Trophoblast cell (in vitro differentiated cells and primary cell): ENCODE measurements at regions not wholly inside any gene's neighbourhood (a gene's known extent, or its start where the extent isn't known, plus 50 kb on each side); places are given as distances from the start of the nearest gene placed in this dataset.

ENCODE experiments used
- DNase-seq, 2 donors: peaks; one replicate each; pipeline ENCODE4 v3.0.0-alpha.2; 2016
- H2AFZ ChIP-seq: 2 replicates; pipeline ENCODE4 v1.6.1; 2013; ENCODE audit warnings: low read length, moderate library complexity, mild to moderate bottlenecking; ENCODE audit not compliant: insufficient read depth, poor library complexity
- H2AK5ac ChIP-seq: 2 replicates; pipeline ENCODE4 v1.6.1; 2013; ENCODE audit warnings: mild to moderate bottlenecking, low read length
- H2BK120ac ChIP-seq: 2 replicates; pipeline ENCODE4 v1.6.1; 2013; ENCODE audit warnings: low read length, mild to moderate bottlenecking, moderate library complexity; ENCODE audit not compliant: insufficient read depth, poor library complexity
- H2BK12ac ChIP-seq: 2 replicates; pipeline ENCODE4 v1.6.1; 2013; ENCODE audit warnings: mild to moderate bottlenecking, low read length, moderate library complexity
- H2BK5ac ChIP-seq: 2 replicates; pipeline ENCODE4 v1.6.1; 2013; ENCODE audit warnings: low read length, low read depth, moderate library complexity, mild to moderate bottlenecking; ENCODE audit not compliant: poor library complexity
- H3K14ac ChIP-seq: 2 replicates; pipeline ENCODE4 v1.6.1; 2013; ENCODE audit warnings: mild to moderate bottlenecking, low read length
- H3K18ac ChIP-seq: 2 replicates; pipeline ENCODE4 v1.6.1; 2013; ENCODE audit warnings: mild to moderate bottlenecking, low read length
- H3K23ac ChIP-seq: 2 replicates; pipeline ENCODE4 v1.6.1; 2013; ENCODE audit warnings: low read length
- H3K27ac ChIP-seq: 2 replicates; pipeline ENCODE4 v1.5.1; 2013; ENCODE audit warnings: low read depth, mild to moderate bottlenecking, inconsistent platforms, low read length, moderate library complexity
- H3K27me3 ChIP-seq: 2 replicates; pipeline ENCODE4 v1.6.1; 2013; ENCODE audit warnings: inconsistent platforms, mild to moderate bottlenecking, low read length, moderate library complexity; ENCODE audit not compliant: insufficient read depth
- H3K36me3 ChIP-seq, 2 experiments: 1 replicate in 1 of 2; 2 replicates in 1 of 2; pipeline ENCODE4 v1.6.1; 2013; ENCODE audit warnings: low read length in 2 of 2, mild to moderate bottlenecking in 2 of 2, moderate library complexity in 1 of 2; ENCODE audit not compliant: insufficient read depth in 2 of 2, control insufficient read depth in 1 of 2
- H3K4ac ChIP-seq: 2 replicates; pipeline ENCODE4 v1.6.1; 2013; ENCODE audit warnings: low read depth, mild to moderate bottlenecking, low read length, moderate library complexity
- H3K4me1 ChIP-seq, 2 experiments: 1 replicate in 1 of 2; 2 replicates in 1 of 2; pipeline ENCODE4 v1.6.1; 2013; ENCODE audit warnings: low read length in 2 of 2, mild to moderate bottlenecking in 2 of 2, moderate library complexity in 1 of 2; ENCODE audit not compliant: insufficient read depth in 2 of 2, control insufficient read depth in 1 of 2
- H3K4me2 ChIP-seq: 2 replicates; pipeline ENCODE4 v1.6.1; 2013; ENCODE audit warnings: inconsistent platforms, mild to moderate bottlenecking, low read length, moderate library complexity
- H3K4me3 ChIP-seq: 2 replicates; pipeline ENCODE4 v1.5.1; 2013; ENCODE audit warnings: mild to moderate bottlenecking, low read depth, low read length, inconsistent platforms
- H3K79me1 ChIP-seq: one replicate; pipeline ENCODE4 v1.6.1; 2013; ENCODE audit warnings: low read length
- H3K79me2 ChIP-seq: 2 replicates; pipeline ENCODE4 v1.6.1; 2013; ENCODE audit warnings: low read length, mild to moderate bottlenecking; ENCODE audit not compliant: control insufficient read depth, insufficient read depth, poor library complexity
- H3K9ac ChIP-seq: 2 replicates; pipeline ENCODE4 v1.6.1; 2013; ENCODE audit warnings: mild to moderate bottlenecking, low read length
- H3K9me3 ChIP-seq: 2 replicates; pipeline ENCODE4 v1.6.1; 2013; ENCODE audit warnings: low read depth, mild to moderate bottlenecking, control low read depth, inconsistent platforms, low read length; ENCODE audit not compliant: insufficient read depth
- H4K12ac ChIP-seq: 2 replicates; pipeline ENCODE4 v1.6.1; 2013; ENCODE audit warnings: low read depth, mild to moderate bottlenecking, low read length, moderate library complexity
- H4K8ac ChIP-seq: 2 replicates; pipeline ENCODE4 v1.6.1; 2013; ENCODE audit warnings: low read depth, mild to moderate bottlenecking, low read length, moderate library complexity
- H4K91ac ChIP-seq: one replicate; pipeline ENCODE4 v1.6.1; 2013; ENCODE audit warnings: low read depth, mild to moderate bottlenecking, low read length, moderate library complexity
- WGBS: extraction: QIAGEN DNeasy Blood & Tissue Kit; methylation state at CpG from one replicate; pipeline ENCODE4 v1.1.7; 2013; ENCODE audit warnings: missing lambda C conversion rate; ENCODE audit not compliant: insufficient read length, insufficient coverage; ENCODE audit errors: extremely low coverage; 5-methylcytosine and 5-hydroxymethylcytosine counted together

DNA sequence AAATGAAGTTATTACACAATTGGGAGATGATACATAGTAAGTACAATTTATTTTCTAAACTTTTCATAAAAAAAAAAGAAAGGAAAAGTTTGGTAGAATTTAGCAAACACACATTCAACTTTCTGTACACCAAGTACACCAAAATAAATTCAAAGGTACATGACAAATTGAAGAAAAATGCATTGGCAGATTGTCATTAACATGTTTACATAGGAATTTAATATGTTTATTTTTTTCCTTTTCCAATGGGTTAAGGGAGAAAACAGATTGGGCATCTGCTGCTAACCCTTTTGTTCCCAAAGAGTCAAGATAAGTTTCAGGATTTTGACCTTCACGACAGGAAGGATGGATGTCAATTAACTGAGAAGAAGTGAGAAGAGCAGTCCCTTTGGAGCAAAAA lies 620.4 kb downstream of the XIRP2 start:
- H3K9me3 ChIP-seq: no peaks in the 10 kb centered on the region
- no peak overlapping the region for H2BK120ac ChIP-seq
- H3K4me3 ChIP-seq: no peak overlapping the region
- no peak overlapping the region for H3K18ac ChIP-seq
- DNase-seq: no peak
- no peak overlapping the region for H2BK5ac ChIP-seq
- H4K91ac ChIP-seq: no peak overlapping the region
- no peak overlapping the region for H3K14ac ChIP-seq
- no peaks in the 10 kb centered on the region for H3K27me3 ChIP-seq
- H3K4me1 ChIP-seq: peaks cover 0 to 1% of the 10 kb centered on the region in 2 experiments
- H2AK5ac ChIP-seq: no peak overlapping the region
- no peak overlapping the region for H2AFZ ChIP-seq
- H3K36me3 ChIP-seq: no peaks in the 10 kb centered on the region
- no peak overlapping the region for H4K12ac ChIP-seq
- peaks cover 5% of the 10 kb centered on the region for H3K79me1 ChIP-seq
- no peak overlapping the region for H3K4ac ChIP-seq
- WGBS: no CpG with 5 or more reads among the region's 1 CpG
- peak overlapping the region; percentile 47 for H3K27ac ChIP-seq
- no peak overlapping the region for H4K8ac ChIP-seq
- H3K79me2 ChIP-seq: no peaks in the 10 kb centered on the region
- no peak overlapping the region for H3K23ac ChIP-seq
- no peak overlapping the region for H3K4me2 ChIP-seq
- no peak overlapping the region for H2BK12ac ChIP-seq
- H3K9ac ChIP-seq: no peak overlapping the region

DNA sequence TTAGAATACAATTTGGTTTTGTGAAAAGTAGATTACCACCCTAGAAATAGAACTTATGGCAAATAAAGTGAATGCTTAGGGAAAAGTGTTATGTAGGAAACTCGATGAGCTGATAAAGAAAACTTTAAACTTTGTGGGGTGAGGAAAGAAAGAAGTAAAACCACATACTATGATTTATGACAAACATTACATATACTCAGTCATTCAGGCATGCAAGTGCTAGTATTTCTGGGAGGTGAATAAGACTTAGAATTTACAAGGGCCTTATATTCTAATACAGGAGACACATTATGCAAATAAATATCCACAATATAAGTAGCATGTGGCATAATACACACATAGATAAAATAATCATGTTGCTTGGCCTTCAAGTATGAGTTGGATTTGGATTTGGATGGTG lies 618.1 kb downstream of the XIRP2 start:
- no peaks in the 10 kb centered on the region for H3K9me3 ChIP-seq

DNA sequence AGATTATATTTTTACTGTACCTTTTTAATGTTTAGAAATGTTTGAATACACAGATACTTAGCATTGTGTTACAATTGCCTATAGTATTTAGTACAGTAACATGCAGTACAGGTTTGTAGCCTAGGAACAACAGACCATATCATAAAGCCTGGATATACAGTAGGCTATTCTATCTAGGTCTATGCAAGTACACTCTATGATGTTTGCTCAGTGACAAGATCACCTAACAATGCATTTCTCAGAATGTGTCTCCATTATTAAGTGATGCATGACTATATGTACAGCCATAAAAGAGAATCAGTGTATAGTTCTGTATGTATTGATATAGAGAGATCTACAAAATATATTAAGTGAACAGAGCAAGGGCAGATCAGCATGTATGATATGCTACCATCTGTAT lies 616.4 kb downstream of the XIRP2 start:
- no peak overlapping the region for H2AK5ac ChIP-seq
- H2AFZ ChIP-seq: no peak overlapping the region
- H3K27ac ChIP-seq: no peak overlapping the region
- no peak overlapping the region for H2BK120ac ChIP-seq
- no peak overlapping the region for H3K23ac ChIP-seq
- no peak overlapping the region for H3K4ac ChIP-seq
- peaks cover 0 to 1% of the 10 kb centered on the region in 2 experiments for H3K4me1 ChIP-seq
- no peak overlapping the region for H3K4me2 ChIP-seq
- DNase-seq: no peak
- H3K9ac ChIP-seq: no peak overlapping the region
- no peaks in the 10 kb centered on the region for H3K79me2 ChIP-seq
- no peak overlapping the region for H3K14ac ChIP-seq
- no peak overlapping the region for H4K12ac ChIP-seq
- no peaks in the 10 kb centered on the region for H3K9me3 ChIP-seq
- H3K27me3 ChIP-seq: no peaks in the 10 kb centered on the region
- H3K4me3 ChIP-seq: no peak overlapping the region
- no peak overlapping the region for H4K8ac ChIP-seq
- H3K79me1 ChIP-seq: no peaks in the 10 kb centered on the region
- H3K18ac ChIP-seq: no peak overlapping the region
- no peak overlapping the region for H4K91ac ChIP-seq
- no peaks in the 10 kb centered on the region for H3K36me3 ChIP-seq
- no peak overlapping the region for H2BK5ac ChIP-seq
- H2BK12ac ChIP-seq: no peak overlapping the region

More for the DNA sequence above, 618.1 kb downstream of the XIRP2 start:
- Histone ChIP-seq H4K12ac (no peak overlapping the region), H3K27me3 (no peaks in the 10 kb centered on the region), H3K4ac (no peak overlapping the region), H3K4me3 (no peak overlapping the region), H3K4me1 (peaks cover 0 to 1% of the 10 kb centered on the region in 2 experiments), H4K91ac (no peak overlapping the region), H3K23ac (no peak overlapping the region), H4K8ac (no peak overlapping the region), H3K27ac (no peak overlapping the region), H2BK120ac (no peak overlapping the region), H3K79me2 (no peaks in the 10 kb centered on the region), H3K18ac (no peak overlapping the region), H3K9ac (no peak overlapping the region), H3K79me1 (peaks cover 3% of the 10 kb centered on the region), H3K4me2 (no peak overlapping the region), H2BK5ac (no peak overlapping the region), H2AFZ (no peak overlapping the region), H2BK12ac (no peak overlapping the region), H3K14ac (no peak overlapping the region), H3K36me3 (no peaks in the 10 kb centered on the region), H2AK5ac (no peak overlapping the region)
- no peak for DNase-seq
- WGBS: no CpG with 5 or more reads among the region's 1 CpG

DNA sequence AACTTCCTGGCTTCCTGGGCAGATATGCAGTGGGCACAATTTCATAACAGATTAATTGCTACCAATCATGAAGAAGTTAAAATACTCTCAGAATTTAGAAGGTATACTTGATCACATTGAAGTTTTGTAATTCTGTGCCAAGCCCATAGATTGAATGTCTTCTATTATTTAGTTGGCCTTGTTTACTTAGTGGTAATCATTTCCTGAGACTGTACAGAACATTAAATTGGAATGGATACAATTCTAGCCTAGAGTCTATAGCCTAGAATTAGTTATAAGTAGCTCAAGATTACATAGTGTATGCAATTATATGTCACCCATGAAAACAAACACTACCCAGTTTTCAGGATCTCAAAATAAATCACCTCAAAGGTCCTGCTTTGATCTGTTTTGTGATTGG lies 615.8 kb downstream of the XIRP2 start:
- H2AFZ ChIP-seq: no peak overlapping the region
- no peak overlapping the region for H2AK5ac ChIP-seq
- H3K27me3 ChIP-seq: no peaks in the 10 kb centered on the region
- no peak overlapping the region for H3K18ac ChIP-seq
- no peaks in the 10 kb centered on the region for H3K9me3 ChIP-seq
- no peaks in the 10 kb centered on the region for H3K36me3 ChIP-seq
- H3K4me1 ChIP-seq: peaks cover 0 to 1% of the 10 kb centered on the region in 2 experiments
- no peak overlapping the region for H3K9ac ChIP-seq
- H4K12ac ChIP-seq: no peak overlapping the region
- no peaks in the 10 kb centered on the region for H3K79me1 ChIP-seq
- H3K4me3 ChIP-seq: no peak overlapping the region
- no peaks in the 10 kb centered on the region for H3K79me2 ChIP-seq
- H4K8ac ChIP-seq: no peak overlapping the region
- no peak for DNase-seq
- no peak overlapping the region for H3K23ac ChIP-seq
- no peak overlapping the region for H2BK120ac ChIP-seq
- H3K4ac ChIP-seq: no peak overlapping the region
- no peak overlapping the region for H2BK5ac ChIP-seq
- H2BK12ac ChIP-seq: no peak overlapping the region
- no peak overlapping the region for H3K14ac ChIP-seq
- H4K91ac ChIP-seq: no peak overlapping the region
- no peak overlapping the region for H3K27ac ChIP-seq
- H3K4me2 ChIP-seq: no peak overlapping the region

DNA sequence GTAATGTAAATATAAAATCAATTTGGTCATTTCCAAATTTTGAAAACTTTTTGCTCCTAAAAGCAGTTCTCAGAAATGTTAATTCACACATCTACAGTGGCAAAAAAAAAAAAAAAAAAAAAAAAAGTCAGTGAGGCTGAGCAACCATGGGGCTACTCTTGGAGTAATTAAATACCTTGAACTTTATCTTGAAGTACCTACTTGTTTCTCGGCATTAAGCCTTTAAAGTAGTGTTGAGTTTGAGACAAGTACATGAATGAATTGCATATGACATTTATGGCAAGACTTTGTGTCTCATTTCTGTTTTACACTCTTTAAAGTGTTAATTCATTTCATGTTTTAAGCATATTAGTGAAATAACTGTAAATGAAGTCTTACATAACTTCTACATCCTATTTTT lies 613.3 kb downstream of the XIRP2 start:
- no peak overlapping the region for H2BK5ac ChIP-seq
- H3K9me3 ChIP-seq: no peaks in the 10 kb centered on the region
- H2AFZ ChIP-seq: no peak overlapping the region
- no peak overlapping the region for H3K18ac ChIP-seq
- no peak overlapping the region for H3K23ac ChIP-seq
- no peak for DNase-seq
- no peaks in the 10 kb centered on the region for H3K79me1 ChIP-seq
- no peaks in the 10 kb centered on the region for H3K36me3 ChIP-seq
- no peak overlapping the region for H2AK5ac ChIP-seq
- no peak overlapping the region for H2BK12ac ChIP-seq
- no CpG with 5 or more reads among the region's 1 CpG for WGBS
- no peaks in the 10 kb centered on the region for H3K27me3 ChIP-seq
- H3K4me2 ChIP-seq: no peak overlapping the region
- no peaks in the 10 kb centered on the region for H3K79me2 ChIP-seq
- H3K4me1 ChIP-seq: no peaks in the 10 kb centered on the region
- H3K4me3 ChIP-seq: no peak overlapping the region
- no peak overlapping the region for H4K12ac ChIP-seq
- no peak overlapping the region for H4K91ac ChIP-seq
- no peak overlapping the region for H3K14ac ChIP-seq
- no peak overlapping the region for H3K4ac ChIP-seq
- H3K9ac ChIP-seq: no peak overlapping the region
- H2BK120ac ChIP-seq: no peak overlapping the region
- no peak overlapping the region for H3K27ac ChIP-seq
- no peak overlapping the region for H4K8ac ChIP-seq
